Stimulated activated CD4-positive, alpha-beta T cell treated with anti-CD3 and anti-CD28 coated beads, Interleukin-4, amount 100 ng/mL, for 1 hour (primary cell): ENCODE measurements at regions not wholly inside any gene's neighbourhood (a gene's known extent, or its start where the extent isn't known, plus 50 kb on each side); places are given as distances from the start of the nearest gene placed in this dataset.

Source experiments
- DNase-seq: peaks from one replicate; pipeline ENCODE4 v3.0.0-alpha.2; 2020

DNA sequence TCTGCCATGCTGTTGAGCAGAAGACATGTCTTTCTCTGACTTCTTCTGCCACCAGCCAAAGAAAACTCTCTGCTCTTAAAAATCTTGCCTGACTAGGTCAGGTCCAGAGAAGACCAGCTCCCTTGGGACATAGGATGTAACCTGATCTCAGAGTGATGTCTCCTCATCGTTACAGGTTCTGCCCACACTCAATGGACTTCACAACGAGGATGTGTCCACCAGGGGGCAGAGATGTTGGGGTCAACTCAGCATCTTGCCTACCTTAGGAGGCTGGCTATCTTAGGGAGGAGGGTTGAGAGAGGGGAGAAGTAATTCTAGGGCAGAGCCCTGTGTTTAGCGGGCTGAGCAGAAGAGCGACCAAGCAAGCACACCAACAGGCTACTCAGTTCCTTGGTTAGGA is 207.6 kb upstream of the CDH4 start:
- no peak for DNase-seq

- DNase-seq = no peak
Measured at GRCh38 chr20:61045091-61045490, 207.0 kb upstream of the CDH4 start.

- no peak for DNase-seq
Measured at GRCh38 chr20:61045876-61046585, 206.0 kb upstream of the CDH4 start.

DNA sequence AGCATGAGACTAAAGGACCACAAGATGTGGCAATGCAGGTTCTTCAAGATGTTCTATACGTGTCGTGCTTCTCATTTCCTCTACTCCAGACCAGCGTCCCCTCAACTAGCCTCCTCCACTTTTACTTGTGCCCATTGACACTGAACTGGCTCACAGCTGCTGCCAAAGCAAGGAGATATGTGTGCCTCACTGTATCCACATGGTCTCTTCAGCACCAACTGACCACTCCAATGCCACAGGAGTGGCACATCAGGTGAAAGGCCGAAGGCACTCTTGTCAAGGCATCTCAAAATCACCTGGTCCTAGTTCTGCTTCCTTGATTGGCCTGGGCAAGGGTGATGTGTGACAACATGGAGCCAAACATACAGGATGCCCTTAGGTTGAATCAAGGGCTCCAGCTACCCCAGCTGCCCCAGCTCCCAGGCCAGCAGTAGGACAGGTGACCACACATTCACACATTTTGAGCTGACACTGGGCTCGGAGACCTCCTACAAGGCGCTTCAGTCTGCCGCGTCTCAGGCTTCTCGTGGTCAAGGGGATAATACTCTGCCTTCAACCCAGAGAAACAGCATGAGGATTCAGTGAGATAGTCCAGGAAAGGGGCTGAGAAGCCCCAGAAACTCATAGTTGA is 205.2 kb upstream of the CDH4 start:
- no peak for DNase-seq

GRCh38 chr20:61047515-61047914 is 204.5 kb upstream of the CDH4 start:
- DNase-seq = no peak

GRCh38 chr20:61048302-61048701 is 203.8 kb upstream of the CDH4 start:
- DNase-seq = no peak

- DNase-seq = no peak
Measured at GRCh38 chr20:61049684-61050083, 202.4 kb upstream of the CDH4 start.

GRCh38 chr20:61050336-61050890 is 201.6 kb upstream of the CDH4 start:
- DNase-seq = no peak

DNA sequence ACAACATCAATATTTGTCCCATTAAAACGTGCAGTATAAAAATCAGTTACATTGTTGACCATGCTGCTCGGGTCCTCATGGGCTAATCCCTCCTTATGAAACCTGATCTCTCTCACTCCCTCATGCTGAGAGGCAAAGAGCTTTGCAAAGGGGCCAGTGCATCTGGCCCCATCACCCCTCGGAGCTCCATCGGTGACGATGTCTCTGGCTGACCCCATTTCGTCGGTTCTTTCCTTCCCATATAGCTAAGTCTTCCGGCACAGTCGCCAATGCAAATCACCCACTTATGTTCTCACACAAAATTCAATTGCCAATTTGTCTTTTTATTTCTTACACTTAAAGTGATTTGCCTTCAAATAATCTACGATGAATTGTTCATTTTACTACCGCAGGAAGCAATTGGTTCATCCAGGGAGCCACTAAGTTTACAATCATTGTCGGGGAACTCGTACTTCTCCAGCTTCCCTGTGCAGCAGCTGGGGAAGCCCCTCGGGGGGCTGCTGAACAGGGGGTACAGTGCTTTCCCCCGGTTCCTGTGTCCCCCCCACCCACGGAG is 199.8 kb upstream of the CDH4 start:
- DNase-seq = no peak

- DNase-seq = no peak
Measured at GRCh38 chr20:61052776-61053442, 199.2 kb upstream of the CDH4 start.

DNA sequence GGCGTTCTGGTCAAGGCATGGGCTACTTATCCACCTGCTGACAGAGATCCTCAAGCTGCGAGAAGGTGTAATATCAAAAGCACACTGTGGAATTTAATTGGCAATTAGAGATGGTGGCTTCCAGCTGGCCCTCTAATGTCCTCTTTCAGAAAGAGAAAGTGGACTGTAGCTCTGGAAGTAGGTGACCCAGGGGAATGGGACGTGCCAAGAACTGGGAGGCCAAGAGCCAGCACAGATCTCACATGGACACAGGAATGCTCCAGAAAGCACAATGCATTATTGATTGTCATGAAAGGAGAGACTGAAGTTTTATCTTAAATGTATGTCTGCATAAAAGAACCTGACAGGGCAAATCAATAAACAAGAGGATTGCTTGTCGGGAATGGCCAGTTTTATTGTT is 198.6 kb upstream of the CDH4 start:
- DNase-seq = no peak

- no peak for DNase-seq
Measured at GRCh38 chr20:61053889-61054288, 198.2 kb upstream of the CDH4 start.

- no peak for DNase-seq
Measured at GRCh38 chr20:61054411-61054810, 197.7 kb upstream of the CDH4 start.

GRCh38 chr20:61055180-61056010 is 196.7 kb upstream of the CDH4 start:
- DNase-seq = no peak

DNA sequence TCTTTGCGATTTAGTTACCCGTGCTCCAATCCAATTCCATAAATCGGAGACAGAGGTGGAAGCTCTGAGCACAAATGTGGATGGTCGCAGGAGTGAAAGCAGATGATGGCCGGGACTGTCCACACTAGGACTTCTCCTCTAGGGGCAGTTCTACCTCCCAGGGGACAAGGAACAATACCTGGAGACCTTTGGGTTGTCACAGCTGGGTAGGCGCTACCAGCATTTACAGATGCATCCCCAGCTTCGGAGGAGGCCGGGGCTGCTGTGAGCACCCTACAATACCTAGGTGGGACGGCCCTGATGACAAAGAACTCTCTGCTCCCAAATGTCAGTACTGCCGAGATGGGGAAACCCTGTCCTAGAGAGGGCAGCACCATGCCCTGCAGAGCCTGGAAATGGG is 195.9 kb upstream of the CDH4 start:
- no peak for DNase-seq

DNA sequence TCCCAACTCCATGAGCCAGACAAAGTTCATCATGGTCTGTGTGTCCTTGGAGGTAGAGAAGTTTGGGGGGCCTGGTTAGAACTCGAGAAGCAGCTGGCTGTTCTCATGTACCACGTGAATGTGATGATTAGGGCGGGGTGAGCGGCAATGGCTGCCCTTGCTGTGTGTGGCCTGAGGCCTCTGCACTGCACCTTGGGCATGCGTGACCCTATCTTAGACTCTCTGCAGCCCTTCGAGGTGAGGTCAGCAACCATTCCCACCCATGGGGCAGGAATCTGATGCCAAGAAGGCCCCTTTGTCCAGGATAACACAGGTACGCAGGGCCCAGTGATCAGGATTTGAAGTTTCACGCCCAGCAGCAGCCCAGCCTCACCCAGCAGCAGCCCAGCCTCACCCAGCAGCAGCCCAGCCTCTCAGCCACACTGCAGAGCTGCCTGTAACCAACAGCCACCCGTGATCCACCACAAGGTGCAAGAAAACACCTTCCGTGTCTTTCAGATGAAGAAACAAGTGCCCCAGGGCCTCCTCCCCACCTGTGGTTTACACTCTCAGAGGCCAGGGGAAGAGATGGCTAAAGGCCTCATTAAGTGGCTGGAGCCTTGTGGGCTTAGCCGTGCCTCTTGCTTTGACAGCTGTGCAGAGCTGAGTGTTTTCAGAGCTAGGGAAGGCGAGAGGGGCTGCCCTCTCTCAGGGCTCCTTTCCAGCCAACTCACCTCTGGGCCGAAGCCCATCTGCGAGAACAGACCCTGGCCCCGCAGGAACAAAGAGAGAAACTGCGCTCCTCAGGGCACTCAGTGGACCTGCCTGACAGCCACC is 195.2 kb upstream of the CDH4 start:
- no peak for DNase-seq

GRCh38 chr20:61057443-61058121 is 194.5 kb upstream of the CDH4 start:
- no peak for DNase-seq

DNA sequence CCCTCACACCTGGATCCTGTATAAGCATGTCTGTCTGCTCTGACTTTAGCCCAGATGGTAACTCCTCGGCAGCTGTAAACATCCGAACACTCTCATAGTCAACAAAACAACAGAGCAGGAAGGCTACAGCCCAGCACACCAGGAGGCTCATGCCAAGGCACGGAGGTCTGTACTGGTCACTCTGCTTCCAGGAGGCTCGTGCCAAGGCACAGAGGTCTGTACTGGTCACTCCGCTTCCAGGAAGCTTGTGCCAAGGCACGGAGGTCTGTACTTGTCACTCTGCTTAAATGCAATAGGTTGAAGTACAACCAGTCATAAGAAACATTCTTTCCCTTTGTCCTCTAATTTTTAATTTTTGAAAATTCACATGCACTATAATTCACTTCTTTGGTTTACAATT is 190.1 kb upstream of the CDH4 start:
- no peak for DNase-seq

DNA sequence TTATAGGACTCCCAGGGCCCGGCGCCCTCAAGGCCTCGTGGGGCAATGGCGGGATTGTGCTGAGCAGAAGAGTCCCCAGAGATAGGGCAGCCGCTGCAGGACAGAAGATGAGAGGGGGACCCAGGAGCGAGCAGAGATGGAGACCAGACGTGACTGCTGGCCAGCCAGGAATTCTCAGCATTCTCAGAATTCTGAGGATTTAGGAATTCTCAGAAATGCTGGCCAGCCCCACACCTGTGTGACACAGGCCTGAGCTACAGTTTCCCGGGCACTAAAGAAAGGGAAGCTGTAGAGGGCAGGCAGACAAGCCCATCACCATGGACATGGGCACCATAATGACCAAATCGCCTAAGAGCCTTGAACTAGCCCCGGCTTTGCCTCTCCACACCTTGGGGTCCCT is 186.2 kb upstream of the CDH4 start:
- DNase-seq = no peak

- no peak for DNase-seq
Measured at GRCh38 chr20:61066526-61066925, 185.5 kb upstream of the CDH4 start.

- DNase-seq = no peak
Measured at GRCh38 chr20:61067221-61067620, 184.8 kb upstream of the CDH4 start.
